Spinal cord (tissue), 9 donors: ENCODE measurements at regions not wholly inside any gene's neighbourhood (a gene's known extent, or its start where the extent isn't known, plus 50 kb on each side); places are given as distances from the start of the nearest gene placed in this dataset.

Experiments
- DNase-seq, 6 donors: peaks; one replicate each; pipeline versions ENCODE4 v3.0.0 to v3.0.0-alpha.2; 2013 to 2015; ENCODE audit warnings: low spot score in 6 of 6, low read depth in 4 of 6
- H3K27ac ChIP-seq: one replicate; pipeline ENCODE4 v1.5.1; 2013; ENCODE audit warnings: low read depth, low read length, control low read depth
- H3K27me3 ChIP-seq: one replicate; pipeline ENCODE4 v1.6.1; 2013; ENCODE audit warnings: low read length; ENCODE audit not compliant: control insufficient read depth, insufficient read depth
- H3K36me3 ChIP-seq: one replicate; pipeline ENCODE4 v1.6.1; 2013; ENCODE audit warnings: low read length; ENCODE audit not compliant: control insufficient read depth, insufficient read depth
- H3K4me1 ChIP-seq: one replicate; pipeline ENCODE4 v1.6.1; 2013; ENCODE audit warnings: low read length; ENCODE audit not compliant: control insufficient read depth, insufficient read depth
- H3K4me3 ChIP-seq: one replicate; pipeline ENCODE4 v1.5.1; 2013; ENCODE audit warnings: low read depth, low read length, control low read depth
- H3K9me3 ChIP-seq: one replicate; pipeline ENCODE4 v1.6.1; 2013; ENCODE audit warnings: low read length; ENCODE audit not compliant: control insufficient read depth, insufficient read depth
- WGBS: methylation state at CpG from one replicate; pipeline ENCODE4 v1.1.5; 2013; ENCODE audit warnings: missing lambda C conversion rate; ENCODE audit not compliant: insufficient coverage; 5-methylcytosine and 5-hydroxymethylcytosine counted together
- donor health status: healthy.

GRCh38 chr12:103130564-103130963, 173.1 kb downstream of the ASCL1 start:
- H3K4me3 ChIP-seq, result no peak overlapping the region
- WGBS, result 97% methylated on average over 3 of the region's 3 CpGs
- H3K27me3 ChIP-seq, result no peaks in the 10 kb centered on the region
- H3K4me1 ChIP-seq, result no peaks in the 10 kb centered on the region
- H3K9me3 ChIP-seq, result peaks cover 10% of the 10 kb centered on the region
- no peak for DNase-seq
- H3K36me3 ChIP-seq, result no peaks in the 10 kb centered on the region
- H3K27ac ChIP-seq, result no peak overlapping the region

- Histone ChIP-seq H3K36me3 (no peaks in the 10 kb centered on the region), H3K27me3 (no peaks in the 10 kb centered on the region), H3K9me3 (peaks cover 7% of the 10 kb centered on the region), H3K4me1 (peaks cover 2% of the 10 kb centered on the region), H3K4me3 (no peak overlapping the region), H3K27ac (no peak overlapping the region)
- 95% methylated on average over 1 of the region's 1 CpG for WGBS
- DNase-seq, result no peak
These were observed 181.1 kb downstream of the ASCL1 start for GRCh38 chr12:103138538-103138937.

- whole genome bisulfite sequencing, result 37% methylated on average over 2 of the region's 3 CpGs
- H3K9me3 ChIP-seq, result peaks cover under 1% of the 10 kb centered on the region
- H3K27ac ChIP-seq, result no peak overlapping the region
- no peaks in the 10 kb centered on the region for H3K36me3 ChIP-seq
- DNase-seq, result no peak
- H3K4me3 ChIP-seq, result no peak overlapping the region
- peaks cover 2% of the 10 kb centered on the region for H3K4me1 ChIP-seq
- no peaks in the 10 kb centered on the region for H3K27me3 ChIP-seq
These were observed 182.4 kb downstream of the ASCL1 start for GRCh38 chr12:103139876-103140275.

GRCh38 chr12:103140286-103140685, 182.8 kb downstream of the ASCL1 start:
- Histone ChIP-seq H3K27me3 (no peaks in the 10 kb centered on the region), H3K9me3 (no peaks in the 10 kb centered on the region), H3K36me3 (no peaks in the 10 kb centered on the region), H3K27ac (no peak overlapping the region), H3K4me1 (peaks cover 2% of the 10 kb centered on the region), H3K4me3 (no peak overlapping the region)
- peak in 2 of 6 donors; percentile 76 to 92 for DNase-seq
- no CpG with 5 or more reads among the region's 5 CpGs for WGBS

- no peak for DNase-seq
- 100% methylated on average over 3 of the region's 5 CpGs for WGBS
- H3K36me3 ChIP-seq, result no peaks in the 10 kb centered on the region
- H3K4me3 ChIP-seq, result no peak overlapping the region
- peaks cover 2% of the 10 kb centered on the region for H3K4me1 ChIP-seq
- H3K9me3 ChIP-seq, result no peaks in the 10 kb centered on the region
- H3K27ac ChIP-seq, result no peak overlapping the region
- H3K27me3 ChIP-seq, result no peaks in the 10 kb centered on the region
These were observed 186.8 kb downstream of the ASCL1 start for GRCh38 chr12:103144278-103144677.

GRCh38 chr12:103160622-103161021, 203.1 kb downstream of the ASCL1 start:
- Histone ChIP-seq H3K4me3 (no peak overlapping the region), H3K27me3 (no peaks in the 10 kb centered on the region), H3K4me1 (peaks cover 3% of the 10 kb centered on the region), H3K9me3 (no peaks in the 10 kb centered on the region), H3K27ac (no peak overlapping the region), H3K36me3 (no peaks in the 10 kb centered on the region)
- WGBS, result 80% methylated on average over 1 of the region's 2 CpGs
- DNase-seq, result no peak

- 38% methylated on average over 1 of the region's 5 CpGs for WGBS
These were observed 204.3 kb downstream of the ASCL1 start for GRCh38 chr12:103161582-103162362.

GRCh38 chr12:103166949-103167348, 209.5 kb downstream of the ASCL1 start:
- Histone ChIP-seq H3K27me3 (no peaks in the 10 kb centered on the region), H3K36me3 (no peaks in the 10 kb centered on the region), H3K9me3 (no peaks in the 10 kb centered on the region), H3K4me3 (no peak overlapping the region), H3K4me1 (peaks cover 3% of the 10 kb centered on the region), H3K27ac (no peak overlapping the region)
- 92% methylated on average over 3 of the region's 3 CpGs for WGBS
- no peak for DNase-seq

More at GRCh38 chr12:103161582-103162362, 204.3 kb downstream of the ASCL1 start:
- peak in 2 of 6 donors; percentile 16 to 71 for DNase-seq
- Histone ChIP-seq H3K27ac (no peak overlapping the region), H3K4me1 (peaks cover 3% of the 10 kb centered on the region), H3K4me3 (no peak overlapping the region), H3K9me3 (no peaks in the 10 kb centered on the region), H3K36me3 (no peaks in the 10 kb centered on the region), H3K27me3 (no peaks in the 10 kb centered on the region)

GRCh38 chr12:103172447-103173112, 215.1 kb downstream of the ASCL1 start:
- H3K27ac ChIP-seq, result no peak overlapping the region
- no peaks in the 10 kb centered on the region for H3K9me3 ChIP-seq
- no peak for DNase-seq
- whole genome bisulfite sequencing, result no CpG with 5 or more reads among the region's 1 CpG
- no peak overlapping the region for H3K4me3 ChIP-seq
- no peaks in the 10 kb centered on the region for H3K36me3 ChIP-seq
- no peaks in the 10 kb centered on the region for H3K4me1 ChIP-seq
- no peaks in the 10 kb centered on the region for H3K27me3 ChIP-seq

GRCh38 chr12:103175625-103176024, 218.2 kb downstream of the ASCL1 start:
- no peaks in the 10 kb centered on the region for H3K27me3 ChIP-seq
- no peaks in the 10 kb centered on the region for H3K9me3 ChIP-seq
- H3K4me3 ChIP-seq, result no peak overlapping the region
- DNase-seq, result peak in 1 of 6 donors; percentile 12
- H3K4me1 ChIP-seq, result peaks cover 3% of the 10 kb centered on the region
- H3K27ac ChIP-seq, result no peak overlapping the region
- WGBS, result 89% methylated on average over 1 of the region's 3 CpGs
- H3K36me3 ChIP-seq, result no peaks in the 10 kb centered on the region
